Limb (tissue), 2 donors: ENCODE measurements at regions not wholly inside any gene's neighbourhood (a gene's known extent, or its start where the extent isn't known, plus 50 kb on each side); places are given as distances from the start of the nearest gene placed in this dataset.

Source experiments
- DNase-seq, 2 donors: peaks; one replicate each; pipeline ENCODE4 v3.0.0-alpha.2; 2016; ENCODE audit errors: extremely low spot score in 2 of 2

GRCh38 chr1:59081795-59082194 is 215.1 kb upstream of the FGGY start:
- DNase-seq: no peak

- DNase-seq: peak in 1 of 2 donors; percentile 7
These were observed 212.7 kb upstream of the FGGY start for GRCh38 chr1:59083946-59084865.

GRCh38 chr1:59085101-59085500 is 211.8 kb upstream of the FGGY start:
- no peak for DNase-seq

GRCh38 chr1:59089036-59089798 is 207.7 kb upstream of the FGGY start:
- DNase-seq: no peak

- no peak for DNase-seq
These were observed 206.9 kb upstream of the FGGY start for GRCh38 chr1:59089922-59090457.

- no peak for DNase-seq
These were observed 204.8 kb upstream of the FGGY start for GRCh38 chr1:59092126-59092525.

GRCh38 chr1:59094001-59094400 is 202.9 kb upstream of the FGGY start:
- DNase-seq: no peak

- no peak for DNase-seq
These were observed 200.4 kb upstream of the FGGY start for GRCh38 chr1:59096501-59096900.

- no peak for DNase-seq
These were observed 198.2 kb upstream of the FGGY start for GRCh38 chr1:59098655-59099054.

GRCh38 chr1:59100708-59101374 is 196.1 kb upstream of the FGGY start:
- no peak for DNase-seq

GRCh38 chr1:59101518-59101917 is 195.4 kb upstream of the FGGY start:
- DNase-seq: no peak

- no peak for DNase-seq
These were observed 193.4 kb upstream of the FGGY start for GRCh38 chr1:59103457-59103856.

GRCh38 chr1:59104191-59104760 is 192.6 kb upstream of the FGGY start:
- DNase-seq: no peak

GRCh38 chr1:59105548-59106507 is 191.1 kb upstream of the FGGY start:
- DNase-seq: no peak

- no peak for DNase-seq
These were observed 189.4 kb upstream of the FGGY start for GRCh38 chr1:59107516-59107915.

- DNase-seq: no peak
These were observed 189.0 kb upstream of the FGGY start for GRCh38 chr1:59107916-59108315.

- DNase-seq: no peak
These were observed 188.2 kb upstream of the FGGY start for GRCh38 chr1:59108481-59109317.

- DNase-seq: no peak
These were observed 186.6 kb upstream of the FGGY start for GRCh38 chr1:59110271-59110670.

- no peak for DNase-seq
These were observed 182.9 kb upstream of the FGGY start for GRCh38 chr1:59113876-59114457.
